C4-2B (cell line): ENCODE measurements at regions not wholly inside any gene's neighbourhood (a gene's known extent, or its start where the extent isn't known, plus 50 kb on each side); places are given as distances from the start of the nearest gene placed in this dataset.

Experiments used
- CTCF ChIP-seq: fragments of 450-650 bp; conservative IDR thresholded peaks from 2 replicates; pipeline ENCODE4 v1.5.1; 2017; ENCODE audit warnings: mild to moderate bottlenecking
- ZFX ChIP-seq: fragments of 450-650 bp; IDR thresholded peaks from 2 replicates; pipeline ENCODE4 v1.6.1; 2017

- TF ChIP-seq CTCF (no peak), ZFX (no peak)
Observed at GRCh38 chr7:13651167-13651566, 338.3 kb downstream of the ETV1 start.
